GM21423 (cell line): ENCODE measurements at regions not wholly inside any gene's neighbourhood (a gene's known extent, or its start where the extent isn't known, plus 50 kb on each side); places are given as distances from the start of the nearest gene placed in this dataset.

Experiments used
- ATAC-seq: cut with Tn5 transposase; IDR thresholded peaks from one replicate; pipeline ENCODE4 v1.9.1; 2021; ENCODE audit warnings: mild to moderate bottlenecking, moderate library complexity; ENCODE audit not compliant: unreplicated experiment

DNA sequence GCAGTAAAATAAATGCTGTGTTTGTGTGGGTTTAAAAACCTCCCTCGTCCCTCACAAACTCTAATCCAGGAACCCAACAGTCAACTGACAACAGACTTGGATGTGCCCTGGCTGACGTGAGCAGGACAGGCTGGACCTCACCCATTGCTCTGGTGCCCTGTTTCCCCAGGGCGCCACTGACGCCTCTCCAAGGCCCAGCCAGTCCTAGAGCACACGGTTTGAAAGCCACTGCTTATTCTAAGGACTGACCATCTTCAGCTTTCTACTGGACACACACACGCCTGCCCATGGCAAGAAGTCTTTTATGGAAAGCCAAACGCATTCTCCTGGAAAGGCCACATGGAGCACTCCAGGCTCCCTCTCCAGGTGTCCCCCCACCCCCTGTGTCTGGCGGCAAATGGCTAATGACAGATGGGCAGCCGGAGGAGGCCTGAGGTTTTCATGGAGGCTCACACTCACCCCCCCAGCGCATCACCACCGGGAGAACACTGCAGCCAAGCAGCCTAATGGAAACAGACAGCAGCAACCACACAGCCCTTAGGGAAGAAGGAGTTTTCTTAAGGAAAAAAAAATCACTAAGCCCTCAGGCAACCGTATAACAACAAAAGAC lies 319.2 kb downstream of the SOX9 start:
- ATAC-seq: no peak

DNA sequence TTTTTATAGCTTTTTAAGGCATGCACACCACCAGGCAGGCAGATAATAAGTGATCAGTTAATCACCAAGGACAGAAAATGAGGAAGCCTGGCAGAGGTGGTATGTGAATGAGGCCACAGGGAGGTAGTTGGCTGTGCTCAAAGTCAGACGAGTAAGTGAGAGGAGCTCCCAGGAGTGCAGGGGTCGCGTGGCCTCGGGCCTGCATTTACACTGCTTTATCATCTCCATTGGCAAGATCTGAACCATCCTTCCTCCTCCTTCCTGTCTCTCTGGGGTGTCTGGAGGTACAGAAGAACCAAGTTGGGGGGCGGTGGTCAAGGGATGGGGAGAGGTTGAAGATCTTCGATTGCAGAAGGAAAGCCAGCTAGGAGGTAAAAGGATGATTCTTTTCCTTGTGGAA lies 320.1 kb downstream of the SOX9 start:
- no peak for ATAC-seq

DNA sequence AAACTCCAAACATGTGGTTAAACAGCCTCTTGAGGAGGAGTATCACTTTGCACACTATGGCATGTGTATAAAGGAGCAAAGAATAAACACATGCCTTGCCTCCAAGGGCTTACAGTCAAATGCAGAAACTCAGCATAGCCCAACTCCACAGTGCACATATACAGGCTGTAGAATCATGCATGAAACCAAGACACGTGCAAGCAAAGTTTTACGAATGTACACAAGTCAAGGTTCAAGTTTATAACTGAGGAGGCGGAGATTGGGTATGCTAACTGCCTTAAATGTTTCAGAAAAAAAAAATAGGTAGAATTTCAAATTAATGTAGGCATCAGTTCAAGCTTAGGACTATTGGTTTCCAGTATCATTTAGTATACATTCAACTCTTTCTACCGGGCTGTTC lies 321.1 kb downstream of the SOX9 start:
- no peak for ATAC-seq

DNA sequence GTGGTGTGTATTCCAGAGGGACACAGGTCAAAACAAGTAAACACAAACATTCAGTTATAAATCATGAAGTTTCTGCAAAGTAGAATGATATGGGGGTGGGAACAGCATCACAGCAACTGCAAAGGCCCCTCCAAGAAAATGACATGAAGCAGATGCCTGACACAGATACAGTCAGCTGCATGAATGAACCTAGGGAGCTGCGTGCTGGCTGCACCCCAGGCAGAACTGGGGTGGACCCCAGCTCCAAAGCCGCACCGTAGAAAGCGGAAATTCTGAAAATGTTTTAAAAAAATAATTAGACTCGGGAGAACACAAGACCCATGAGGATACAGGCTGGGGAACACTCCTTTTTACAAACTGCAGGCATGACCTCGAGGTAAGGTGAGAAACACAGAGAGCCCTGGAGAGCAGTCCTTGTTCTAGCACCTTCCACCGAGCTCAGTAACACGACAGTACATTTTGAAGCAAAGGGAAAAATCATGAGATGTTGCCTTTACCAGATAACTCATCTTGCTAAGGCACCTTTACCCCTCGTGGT lies 323.8 kb downstream of the SOX9 start:
- no peak for ATAC-seq

DNA sequence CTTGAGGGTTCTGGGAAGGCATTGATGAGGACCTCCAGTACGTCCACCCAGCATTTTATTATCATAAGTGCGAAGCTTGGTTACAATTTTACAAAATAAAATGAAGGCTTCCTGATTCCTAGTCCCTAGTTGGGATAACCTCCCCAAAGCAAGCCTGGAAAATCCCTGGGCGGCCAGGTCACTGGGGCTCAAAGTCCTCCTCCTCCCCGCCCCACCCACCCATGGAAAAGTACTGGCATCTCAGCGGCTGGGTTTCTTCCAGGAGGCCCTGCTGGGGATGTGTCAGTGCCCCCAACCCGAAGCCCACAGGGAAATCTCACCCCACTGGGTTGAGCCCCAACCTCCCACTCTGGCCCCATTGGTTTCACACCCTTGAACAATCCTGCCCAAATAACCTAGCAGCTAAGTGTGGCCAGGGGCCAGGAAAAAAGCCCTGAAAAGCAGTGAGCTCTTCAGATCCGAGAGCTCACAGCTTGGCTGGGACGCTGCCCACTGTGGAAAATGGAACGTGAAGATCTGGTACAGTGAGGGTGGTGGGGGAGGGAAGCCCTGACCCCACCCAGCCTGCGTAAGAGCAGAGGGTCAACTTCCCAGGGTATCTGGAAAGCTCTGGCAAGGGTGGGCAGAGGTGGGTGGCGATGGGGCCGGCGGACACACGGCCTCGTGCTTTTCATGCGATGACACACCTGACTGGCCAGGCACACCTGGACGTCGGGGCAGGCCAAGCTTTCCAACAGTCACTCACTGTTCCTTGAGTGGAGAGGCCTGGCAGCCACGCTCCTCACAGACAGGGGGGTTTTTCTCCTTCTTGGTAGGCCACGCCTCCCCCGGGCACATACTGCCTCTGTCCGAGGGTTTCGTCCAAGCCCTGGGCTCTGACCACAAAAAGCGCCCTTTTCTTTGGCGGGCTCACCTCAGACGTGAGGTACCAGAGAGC lies 324.5 kb downstream of the SOX9 start:
- no peak for ATAC-seq

DNA sequence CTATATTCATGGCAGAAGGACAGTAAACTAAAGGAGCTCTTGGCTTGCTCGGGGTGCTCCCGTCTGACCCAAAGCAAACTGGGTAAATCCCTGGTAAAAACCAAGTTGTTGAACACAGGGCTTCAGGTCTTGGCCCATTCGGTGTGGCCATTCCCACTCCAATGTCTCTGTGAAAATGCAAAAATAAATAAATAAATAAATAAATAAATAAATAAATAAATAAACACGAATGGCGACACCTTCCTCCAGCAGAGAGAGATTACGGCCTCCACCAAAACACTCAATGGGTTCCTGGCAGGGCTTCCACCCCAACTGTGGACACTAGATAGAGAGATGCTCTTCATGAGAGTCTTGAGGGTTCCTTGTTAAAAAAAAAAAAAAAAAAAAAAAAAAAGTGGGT lies 325.3 kb downstream of the SOX9 start:
- ATAC-seq: no peak

DNA sequence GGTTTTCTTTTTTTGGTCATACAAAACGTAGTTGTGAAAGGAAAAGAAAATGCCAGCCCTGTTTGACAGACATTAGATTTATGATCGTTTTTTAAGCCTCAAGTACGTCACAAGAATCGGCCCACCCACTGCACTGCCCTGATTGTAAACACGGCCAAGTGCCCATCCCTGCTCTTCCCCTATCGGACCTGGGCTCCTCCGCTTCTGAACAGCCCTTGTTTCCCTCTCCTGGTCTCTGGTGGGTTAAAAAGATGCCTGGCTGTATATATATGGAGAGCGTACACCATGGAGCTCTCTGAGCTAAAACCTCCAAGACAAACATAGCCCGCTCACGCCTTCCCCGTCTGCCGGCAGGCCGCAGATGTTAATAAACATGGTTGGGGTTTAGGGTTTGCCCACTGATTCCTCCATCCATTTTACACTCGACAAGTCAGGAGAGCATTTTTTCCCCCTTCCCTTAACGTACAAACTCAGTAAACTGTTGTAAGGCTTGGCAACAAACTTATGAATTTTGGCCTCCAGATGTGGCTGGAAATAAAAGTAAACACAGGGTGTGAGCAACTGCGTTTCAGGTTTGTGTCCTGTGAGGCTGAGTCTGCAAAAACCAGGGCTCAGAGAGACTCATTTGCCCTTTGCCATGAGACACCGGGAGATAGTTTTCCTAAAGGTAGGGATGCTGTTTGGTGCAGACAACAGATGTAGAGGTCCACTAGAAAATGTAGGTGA lies 325.9 kb downstream of the SOX9 start:
- ATAC-seq: no peak

DNA sequence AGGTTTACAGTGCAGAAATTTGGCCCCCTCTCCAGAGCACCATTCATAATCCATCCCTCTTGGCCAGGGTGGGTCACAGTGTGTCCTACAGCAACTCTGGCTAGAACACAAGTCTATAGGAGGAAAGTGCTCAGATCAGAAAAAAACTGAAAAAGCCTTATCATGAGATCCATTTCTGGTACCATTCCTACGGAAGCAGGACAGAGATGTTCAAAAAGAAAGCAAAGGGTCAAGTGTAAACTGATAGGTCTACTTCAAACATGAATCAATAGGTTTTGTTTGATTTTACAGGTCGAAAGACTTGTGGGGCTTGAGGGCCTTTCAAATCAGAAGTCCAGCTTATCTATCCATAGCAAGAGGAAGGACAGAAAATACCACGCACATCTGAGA lies 326.4 kb downstream of the SOX9 start:
- ATAC-seq: no peak

DNA sequence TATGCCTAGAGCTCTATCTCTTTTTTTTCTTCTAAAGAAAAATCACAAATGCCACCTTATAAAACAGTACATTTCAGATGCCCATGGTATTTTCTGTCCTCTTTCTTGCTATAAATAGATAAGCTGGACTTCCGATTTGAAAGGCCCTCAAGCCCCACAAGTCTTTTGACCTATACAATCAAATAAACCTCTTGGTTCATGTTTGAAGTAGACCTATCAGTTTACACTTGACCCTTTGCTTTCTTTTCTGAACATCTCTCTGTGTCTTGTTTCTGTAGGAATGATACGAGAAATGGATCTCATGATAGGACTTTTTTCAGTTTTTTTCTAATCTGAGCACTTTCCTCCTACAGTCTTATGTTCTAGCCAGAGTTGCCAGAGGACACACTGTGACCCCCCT lies 327.2 kb downstream of the SOX9 start:
- no peak for ATAC-seq

DNA sequence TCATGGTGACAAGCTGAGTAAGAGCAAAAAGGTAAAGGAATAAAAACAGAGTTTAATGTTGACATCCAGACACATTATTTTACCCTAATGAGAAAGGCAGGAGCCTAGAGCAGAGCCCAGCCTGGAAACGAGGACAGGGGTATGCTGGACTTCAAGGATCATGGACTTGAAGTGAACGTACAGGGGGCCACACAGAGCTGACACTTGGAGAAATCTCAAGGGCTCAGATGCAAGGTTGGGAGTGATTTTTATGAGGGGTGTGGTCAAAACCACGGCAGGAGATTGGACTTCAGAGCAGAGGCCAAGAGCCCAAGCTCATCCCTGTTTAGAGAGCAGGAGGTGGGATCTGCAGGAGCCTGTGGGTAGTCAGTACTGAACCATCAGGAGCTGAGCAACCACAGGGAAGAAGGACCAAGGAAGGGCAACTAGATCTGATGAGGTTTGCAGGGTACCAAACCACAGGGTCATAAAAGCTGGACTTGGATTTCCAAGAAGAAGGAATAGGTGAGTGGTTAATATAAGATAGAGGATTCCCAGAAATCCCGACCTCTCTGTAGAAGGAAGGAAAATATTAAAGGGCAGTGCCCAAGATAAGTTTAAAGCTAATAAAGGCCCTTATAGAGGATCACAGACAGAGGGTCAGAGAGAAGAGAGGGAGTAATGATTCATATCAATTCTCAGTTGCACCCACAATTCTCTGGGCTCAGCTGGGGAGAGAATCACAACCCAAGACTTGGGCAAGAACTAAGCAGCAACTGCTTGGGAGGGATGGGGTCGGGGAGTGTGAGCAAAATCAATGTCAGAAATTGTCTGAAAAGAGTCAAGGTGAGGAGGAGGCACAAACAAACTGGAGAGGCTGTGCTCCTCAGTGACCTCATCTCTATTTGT lies 331.7 kb downstream of the SOX9 start:
- ATAC-seq: no peak

DNA sequence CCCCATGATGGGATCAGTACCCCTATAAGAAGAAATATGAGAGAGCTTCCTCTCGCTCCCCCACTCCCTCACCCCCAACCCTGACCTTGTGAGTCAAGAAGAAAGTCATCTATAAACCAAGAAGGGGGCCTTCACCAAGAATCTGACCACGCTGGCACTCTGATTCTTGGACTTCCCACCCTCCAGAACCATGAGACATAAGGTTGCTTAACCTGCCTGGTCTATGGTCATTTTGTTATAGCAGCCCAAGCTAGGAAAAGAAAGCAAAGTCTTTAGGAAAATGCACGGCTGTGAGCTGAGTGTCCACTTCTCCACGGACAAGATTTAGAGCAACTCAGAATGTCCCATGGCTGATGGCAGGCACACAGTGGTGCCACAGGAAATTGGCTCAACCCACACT lies 333.5 kb downstream of the SOX9 start:
- ATAC-seq: no peak

DNA sequence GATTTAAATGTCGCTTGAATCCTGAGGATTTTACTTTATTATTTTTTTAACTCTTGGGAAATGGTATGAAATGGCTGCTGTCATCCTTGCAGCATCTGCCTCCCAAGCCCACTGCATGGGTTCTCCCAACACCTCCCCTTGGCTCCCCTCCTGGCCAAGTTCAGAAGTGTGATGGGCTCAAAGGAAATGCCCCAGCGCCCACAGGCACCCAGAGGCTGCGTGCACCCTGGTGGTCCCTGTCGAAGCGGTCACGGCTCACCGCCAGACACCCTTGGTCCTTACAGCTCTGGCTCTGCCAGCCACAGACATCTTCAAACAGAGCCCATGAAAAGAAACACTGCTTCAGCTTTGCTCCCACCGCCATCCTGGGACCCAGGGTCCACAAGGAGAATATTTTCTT lies 334.7 kb downstream of the SOX9 start:
- no peak for ATAC-seq

DNA sequence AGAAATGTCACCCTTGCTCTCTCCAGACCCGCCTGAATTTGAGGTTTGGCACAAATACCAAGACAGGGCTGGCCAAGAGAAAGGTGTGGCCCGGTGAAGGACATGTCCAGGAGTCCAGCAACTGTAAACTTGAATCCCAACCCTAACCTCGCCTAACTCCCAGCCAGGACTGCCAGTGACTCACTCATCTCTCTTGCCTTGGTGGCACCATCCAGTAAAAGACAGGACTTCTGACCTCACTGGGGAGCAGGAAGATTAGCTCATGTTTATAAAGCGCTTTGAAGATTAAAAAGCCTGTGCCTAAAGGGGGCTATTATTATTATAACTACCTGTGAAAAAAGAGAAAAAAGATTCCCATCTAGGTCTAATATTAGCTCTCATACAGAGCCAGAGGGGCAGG lies 335.3 kb downstream of the SOX9 start:
- no peak for ATAC-seq

DNA sequence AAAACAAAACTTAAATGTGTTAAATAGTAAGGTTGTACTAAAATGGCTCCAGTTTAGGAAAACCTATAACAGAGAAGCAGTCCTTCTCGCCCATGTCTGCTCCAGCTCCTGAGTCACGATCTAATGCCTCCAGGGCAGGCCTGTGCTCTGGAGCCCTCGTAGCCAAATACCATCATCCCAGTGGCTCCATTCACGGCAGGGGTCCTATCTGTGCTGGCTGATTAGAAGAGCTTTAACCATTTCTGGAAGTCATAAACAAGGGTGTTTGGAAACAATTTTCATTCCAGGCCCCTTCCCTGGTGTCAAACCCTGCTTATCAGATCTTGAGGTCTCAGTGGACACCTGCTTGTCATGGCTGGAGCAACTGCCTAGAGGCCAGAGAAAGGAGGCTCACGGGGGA lies 336.9 kb downstream of the SOX9 start:
- no peak for ATAC-seq

DNA sequence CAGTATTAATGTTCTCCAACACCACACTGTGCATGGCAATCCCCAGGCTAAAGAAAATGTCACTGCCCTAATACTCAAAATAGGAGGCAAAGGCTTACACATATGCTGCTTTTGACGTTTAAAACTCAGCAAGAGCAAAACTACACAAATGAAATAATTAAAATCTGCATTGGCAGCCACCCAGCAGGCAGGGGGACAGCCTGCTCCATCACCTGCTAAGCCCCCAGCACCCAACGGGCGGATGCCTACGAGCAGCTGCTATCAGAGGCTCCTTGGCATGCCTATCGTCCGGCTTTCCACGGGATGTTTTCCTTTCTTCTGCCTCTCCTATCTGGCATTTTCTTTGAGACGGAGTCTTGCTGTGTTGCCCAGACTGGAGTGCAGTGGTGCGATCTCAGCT lies 337.5 kb downstream of the SOX9 start:
- ATAC-seq: no peak

DNA sequence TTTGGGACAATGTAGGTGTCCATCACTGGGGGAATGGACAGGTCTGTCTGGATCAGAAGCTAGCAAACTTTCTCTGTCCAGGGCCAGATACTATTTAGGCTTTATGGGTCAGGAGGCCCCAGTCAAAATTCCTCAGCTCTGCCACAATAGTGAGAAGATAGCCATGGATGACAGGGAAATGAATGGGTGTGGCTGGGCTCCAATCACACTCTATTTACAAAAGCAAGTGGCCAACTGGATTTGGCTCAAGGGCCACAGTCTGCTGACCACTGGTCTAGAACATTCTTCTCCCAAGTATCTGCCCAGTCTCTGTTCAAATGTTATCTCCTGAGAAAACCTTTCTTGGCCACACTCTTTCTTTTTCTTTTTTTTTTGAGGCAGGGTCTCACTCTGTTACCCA lies 339.9 kb downstream of the SOX9 start:
- ATAC-seq: no peak

DNA sequence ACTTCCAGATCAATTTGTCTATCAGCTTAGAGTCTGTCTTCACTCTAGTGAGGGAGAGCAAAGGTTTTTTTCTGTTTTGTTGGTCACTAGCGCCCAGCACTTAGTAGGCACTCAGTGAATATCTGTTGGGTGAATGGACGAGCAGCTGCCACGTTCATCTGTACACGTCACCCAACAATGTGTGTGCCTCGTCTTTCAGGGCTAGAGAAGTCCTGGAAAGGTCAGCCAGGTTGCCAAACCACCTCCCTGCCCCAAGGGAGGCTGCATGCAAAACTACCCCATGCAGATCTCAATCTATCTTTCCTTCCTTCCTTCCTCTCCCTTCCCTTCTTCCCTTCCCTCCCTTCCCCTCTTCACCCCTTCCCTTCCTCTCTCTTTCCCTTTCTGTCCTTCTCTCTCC lies 340.9 kb downstream of the SOX9 start:
- no peak for ATAC-seq

DNA sequence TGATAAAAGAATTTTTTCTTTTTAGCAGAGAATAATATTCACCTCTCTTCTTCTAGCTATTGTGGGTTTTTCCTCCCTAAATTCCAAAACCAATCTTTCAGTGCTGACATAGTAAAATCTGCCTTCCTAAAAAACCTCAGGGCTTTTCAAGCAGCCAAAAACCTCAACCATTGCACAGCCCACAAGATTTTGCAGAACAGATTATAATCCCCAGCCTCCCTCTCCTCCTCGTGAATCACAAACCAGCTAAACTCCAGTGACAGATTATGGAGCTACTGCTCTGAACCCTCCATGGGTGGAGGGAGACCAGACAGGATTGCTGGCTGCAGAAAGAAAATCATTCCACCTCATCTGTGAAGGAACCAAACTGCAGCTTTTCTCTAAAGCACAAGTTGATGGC lies 341.6 kb downstream of the SOX9 start:
- no peak for ATAC-seq

DNA sequence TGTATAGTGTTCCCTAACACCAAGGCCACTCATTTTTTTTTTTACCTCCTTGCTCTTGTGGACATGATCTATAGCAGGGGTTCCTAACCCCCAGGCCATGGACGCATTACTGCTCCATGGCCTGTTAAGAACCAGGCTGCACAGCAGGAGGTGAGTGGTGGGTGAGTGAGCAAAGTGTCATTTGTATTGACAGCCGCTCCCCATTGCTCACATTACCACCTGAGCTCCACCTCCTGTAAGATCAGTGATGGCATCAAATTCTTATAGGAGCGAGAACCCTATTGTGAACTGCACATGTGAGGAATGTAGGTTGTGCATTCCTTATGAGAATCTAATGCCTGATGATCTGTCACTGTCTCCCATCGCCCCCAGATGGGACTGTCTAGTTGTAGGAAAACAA lies 342.0 kb downstream of the SOX9 start:
- ATAC-seq: no peak

DNA sequence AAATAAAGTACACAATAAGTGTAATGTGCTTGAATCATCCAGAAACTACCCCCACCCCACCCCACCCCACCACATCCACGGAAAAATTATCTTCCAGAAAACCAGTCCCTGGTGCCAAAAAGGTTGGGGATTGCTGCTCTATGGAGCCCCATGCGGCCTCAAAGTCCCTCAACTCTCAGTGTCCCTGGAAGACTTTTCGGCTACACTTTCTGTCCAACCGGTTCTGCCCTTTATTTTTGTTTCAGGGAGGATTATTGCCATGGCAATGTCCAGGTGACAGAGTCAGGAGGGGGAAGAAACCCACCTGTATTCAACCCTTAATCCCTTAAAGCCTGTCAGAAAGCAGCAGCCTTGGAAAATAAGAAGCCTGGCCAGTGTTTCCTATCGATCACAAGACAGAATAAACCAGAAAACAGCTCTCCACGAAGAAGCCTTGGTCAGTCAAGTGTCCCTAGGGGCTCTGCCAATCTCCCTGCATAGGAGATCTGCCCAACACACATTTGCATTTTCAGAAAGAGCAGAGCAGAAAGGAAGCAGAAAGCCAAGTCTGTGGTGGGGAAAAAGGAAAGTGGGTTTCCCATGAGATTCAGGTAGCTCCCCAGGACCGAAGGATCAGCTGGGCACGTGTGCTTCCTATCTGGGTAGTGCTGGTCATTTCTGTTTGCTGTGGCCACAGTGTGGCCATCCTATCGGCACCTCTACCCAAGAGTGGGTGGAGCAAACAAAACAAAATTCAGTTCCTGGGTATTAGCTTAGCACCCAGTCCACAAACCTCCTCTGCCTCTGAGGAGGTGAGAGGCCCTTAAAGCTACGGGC lies 342.7 kb downstream of the SOX9 start:
- ATAC-seq: peak; percentile 37
